H9 (cell line): ENCODE measurements at regions not wholly inside any gene's neighbourhood (a gene's known extent, or its start where the extent isn't known, plus 50 kb on each side); places are given as distances from the start of the nearest gene placed in this dataset.

Experiments
- DNase-seq: peaks from one replicate; pipeline ENCODE4 v3.0.0-alpha.2; 2017
- H2AFZ ChIP-seq: one replicate; pipeline ENCODE4 v1.6.1; 2013; ENCODE audit warnings: mild to moderate bottlenecking, low read length, control low read depth, moderate library complexity
- H2AK5ac ChIP-seq: 2 replicates; pipeline ENCODE4 v1.6.1; 2013; ENCODE audit warnings: low read length, control low read depth, mixed read lengths; ENCODE audit not compliant: insufficient read length
- H2BK120ac ChIP-seq: one replicate; pipeline ENCODE4 v1.6.1; 2013; ENCODE audit warnings: low read depth, mild to moderate bottlenecking, low read length, control low read depth, inconsistent platforms; ENCODE audit not compliant: poor library complexity, severe bottlenecking
- H2BK12ac ChIP-seq: 2 replicates; pipeline ENCODE4 v1.6.1; 2013; ENCODE audit warnings: low read length, control low read depth, mixed read lengths, low read depth; ENCODE audit not compliant: insufficient read length
- H2BK15ac ChIP-seq: 2 replicates; pipeline ENCODE4 v1.6.1; 2013; ENCODE audit warnings: low read depth, low read length, control low read depth
- H2BK20ac ChIP-seq: one replicate; pipeline ENCODE4 v1.6.1; 2013; ENCODE audit warnings: low read depth, mild to moderate bottlenecking, low read length, control low read depth, inconsistent platforms; ENCODE audit not compliant: poor library complexity, severe bottlenecking
- H2BK5ac ChIP-seq: 2 replicates; pipeline ENCODE4 v1.6.1; 2013; ENCODE audit warnings: low read length, control low read depth, mixed read lengths; ENCODE audit not compliant: insufficient read length
- H3K14ac ChIP-seq: 2 replicates; pipeline ENCODE4 v1.6.1; 2013; ENCODE audit warnings: low read length, control low read depth; ENCODE audit not compliant: insufficient read depth
- H3K18ac ChIP-seq: 2 replicates; pipeline ENCODE4 v1.6.1; 2013; ENCODE audit warnings: low read depth, mild to moderate bottlenecking, mixed read lengths, low read length, control low read depth; ENCODE audit not compliant: insufficient read length
- H3K23ac ChIP-seq: 2 replicates; pipeline ENCODE4 v1.6.1; 2013; ENCODE audit warnings: low read length, control low read depth, mixed read lengths, low read depth; ENCODE audit not compliant: insufficient read length
- H3K23me2 ChIP-seq: 2 replicates; pipeline ENCODE4 v1.6.1; 2013; ENCODE audit warnings: low read depth, mild to moderate bottlenecking, mixed read lengths, low read length, control low read depth; ENCODE audit not compliant: insufficient read length, poor library complexity, severe bottlenecking
- H3K27ac ChIP-seq: 2 replicates; pipeline ENCODE4 v1.5.1; 2013; ENCODE audit warnings: low read length, control low read depth, mixed read lengths, low read depth; ENCODE audit not compliant: insufficient read length
- H3K27me3 ChIP-seq: 2 replicates; pipeline ENCODE4 v1.6.1; 2013; ENCODE audit warnings: low read length, control low read depth, inconsistent platforms; ENCODE audit not compliant: insufficient read depth
- H3K4ac ChIP-seq: 2 replicates; pipeline ENCODE4 v1.6.1; 2013; ENCODE audit warnings: low read depth, mild to moderate bottlenecking, control low read depth, inconsistent platforms, low read length, moderate library complexity
- H3K4me1 ChIP-seq: 2 replicates; pipeline ENCODE4 v1.6.1; 2013; ENCODE audit warnings: low read length, control low read depth, inconsistent platforms; ENCODE audit not compliant: insufficient read depth
- H3K4me2 ChIP-seq: 2 replicates; pipeline ENCODE4 v1.6.1; 2013; ENCODE audit warnings: low read length, control low read depth, mixed read lengths; ENCODE audit not compliant: insufficient read length, insufficient read depth
- H3K56ac ChIP-seq: 2 replicates; pipeline ENCODE4 v1.6.1; 2013; ENCODE audit warnings: low read depth, mild to moderate bottlenecking, mixed read lengths, low read length, control low read depth; ENCODE audit not compliant: insufficient read length
- H3K79me1 ChIP-seq: 2 replicates; pipeline ENCODE4 v1.6.1; 2013; ENCODE audit warnings: low read depth, mild to moderate bottlenecking, moderate library complexity, low read length, control low read depth, inconsistent platforms; ENCODE audit not compliant: insufficient read depth, poor library complexity, severe bottlenecking
- H3K79me2 ChIP-seq: 2 replicates; pipeline ENCODE4 v1.6.1; 2013; ENCODE audit warnings: low read length, control low read depth, inconsistent platforms; ENCODE audit not compliant: insufficient read depth
- H3K9ac ChIP-seq: 2 replicates; pipeline ENCODE4 v1.6.1; 2013; ENCODE audit warnings: low read length, control low read depth, mixed read lengths; ENCODE audit not compliant: insufficient read length; ENCODE audit errors: extremely low read depth
- H3K9me3 ChIP-seq: one replicate; pipeline ENCODE4 v1.6.1; 2013; ENCODE audit warnings: low read depth, low read length, inconsistent platforms; ENCODE audit not compliant: control insufficient read depth
- H3T11ph ChIP-seq: one replicate; pipeline ENCODE4 v1.6.1; 2013; ENCODE audit warnings: mild to moderate bottlenecking, low read length, control low read depth, inconsistent platforms
- H4K20me1 ChIP-seq: one replicate; pipeline ENCODE4 v1.6.1; 2013; ENCODE audit not compliant: control insufficient read depth, insufficient read length, insufficient read depth
- H4K5ac ChIP-seq: 2 replicates; pipeline ENCODE4 v1.6.1; 2013; ENCODE audit warnings: low read depth, mild to moderate bottlenecking, mixed read lengths, low read length, control low read depth; ENCODE audit not compliant: insufficient read length
- H4K8ac ChIP-seq: replicated peaks from 2 replicates; pipeline ENCODE4 v1.6.1; 2013; ENCODE audit warnings: low read length, control low read depth, mixed read lengths, low read depth; ENCODE audit not compliant: insufficient read length
- H4K91ac ChIP-seq: 2 replicates; pipeline ENCODE4 v1.6.1; 2013; ENCODE audit warnings: low read depth, mild to moderate bottlenecking, moderate library complexity, mixed read lengths, low read length, control low read depth; ENCODE audit not compliant: insufficient read length
- H3K27ac Mint-ChIP-seq, 3 experiments: 2 replicates in 2 of 3; 3 replicates in 1 of 3; pipeline ENCODE4 v1.8.0; 2020 to 2021; ENCODE audit warnings: mixed read lengths in 3 of 3, mild to moderate bottlenecking in 1 of 3, moderate library complexity in 1 of 3
- H3K27me3 Mint-ChIP-seq: 2 replicates; pipeline ENCODE4 v1.8.0; 2021; ENCODE audit warnings: low read depth, mild to moderate bottlenecking, moderate library complexity, mixed read lengths
- H3K36me3 Mint-ChIP-seq, 3 experiments: 2 replicates in 2 of 3; 3 replicates in 1 of 3; pipeline ENCODE4 v1.8.0; 2020 to 2021; ENCODE audit warnings: low read depth in 3 of 3, mixed read lengths in 3 of 3; ENCODE audit not compliant: insufficient read depth in 1 of 3
- H3K4me1 Mint-ChIP-seq, 2 experiments: 2 replicates each; pipeline ENCODE4 v1.8.0; 2020; ENCODE audit warnings: mixed read lengths in 2 of 2
- H3K4me3 Mint-ChIP-seq, 2 experiments: 2 replicates in 1 of 2; 3 replicates in 1 of 2; pipeline ENCODE4 v1.8.0; 2020 to 2021; ENCODE audit warnings: mild to moderate bottlenecking in 2 of 2, mixed read lengths in 2 of 2, moderate library complexity in 1 of 2
- H3K9me3 Mint-ChIP-seq, 2 experiments: 2 replicates in 1 of 2; 3 replicates in 1 of 2; pipeline ENCODE4 v1.8.0; 2020; ENCODE audit warnings: mild to moderate bottlenecking in 2 of 2, mixed read lengths in 2 of 2, moderate library complexity in 1 of 2
- WGBS: extraction: QIAGEN DNeasy Blood & Tissue Kit; methylation state at CpG from one replicate; pipeline ENCODE4 v1.1.7; 2013; ENCODE audit warnings: missing lambda C conversion rate, low lambda C conversion rate, mixed read lengths; ENCODE audit not compliant: insufficient read length; ENCODE audit errors: extremely low coverage; 5-methylcytosine and 5-hydroxymethylcytosine counted together
- TF ChIP-seq, protein P1 (sequence below): fragments of 200-600 bp; sonication (generic); conservative IDR thresholded peaks from 3 replicates; pipeline ENCODE4 v1.8.0; 2021; ENCODE audit warnings: antibody characterized with exemption, mild to moderate bottlenecking

DNA sequence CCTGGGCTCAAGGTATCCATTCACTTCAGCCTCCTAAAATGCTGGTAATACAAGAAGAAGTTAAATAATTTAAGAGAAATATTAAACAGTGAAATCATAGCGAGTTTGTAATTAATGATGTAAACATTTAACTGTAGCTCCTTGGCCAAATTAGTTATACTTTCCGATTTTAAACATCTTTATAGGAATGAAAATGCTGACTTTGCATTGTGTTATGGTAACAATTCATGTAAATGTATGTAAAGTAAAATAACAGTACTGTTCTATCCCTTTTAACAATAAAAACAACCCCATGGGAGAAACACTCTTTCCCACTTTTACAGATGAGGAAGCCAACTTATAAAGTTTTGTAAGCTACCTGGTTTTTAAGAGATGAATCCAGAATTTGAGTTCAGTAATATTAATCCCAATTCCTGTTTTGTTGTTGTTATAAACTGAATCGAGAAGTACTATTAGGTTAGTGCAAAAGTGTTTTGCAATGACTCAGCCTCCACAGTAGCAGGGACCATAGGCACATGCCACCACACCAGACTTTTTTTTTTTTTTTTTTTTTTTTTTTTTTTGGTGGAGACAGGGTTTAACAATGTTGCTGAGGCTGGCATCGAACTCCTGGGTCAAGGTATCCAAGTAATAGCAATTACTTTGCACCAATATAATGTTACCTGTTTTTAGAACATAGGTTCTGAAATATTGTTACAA lies 1360.4 kb downstream of the BRINP3 start:
- Histone ChIP-seq H3K56ac (no peak overlapping the region), H3K23ac (no peak overlapping the region), H3K27me3 (no peaks in the 10 kb centered on the region), H3K79me2 (no peaks in the 10 kb centered on the region), H2AK5ac (no peak overlapping the region), H3K79me1 (no peaks in the 10 kb centered on the region), H3K23me2 (no peaks in the 10 kb centered on the region), H4K8ac (no peak overlapping the region), H4K91ac (no peak overlapping the region), H3K9ac (no peak overlapping the region), H3K18ac (no peak overlapping the region), H3T11ph (no peak overlapping the region), H3K4me2 (no peak overlapping the region), H3K4ac (no peak overlapping the region), H2BK12ac (no peak overlapping the region), H2BK20ac (no peak overlapping the region), H3K4me1 (no peaks in the 10 kb centered on the region), H4K20me1 (no peaks in the 10 kb centered on the region), H2BK120ac (no peak overlapping the region), H2BK15ac (no peak overlapping the region), H4K5ac (no peak overlapping the region), H2BK5ac (no peak overlapping the region), H2AFZ (no peak overlapping the region), H3K9me3 (no peaks in the 10 kb centered on the region), H3K14ac (no peak overlapping the region), H3K27ac (no peak overlapping the region)
- Mint-ChIP-seq H3K4me1 (no peaks in the 10 kb centered on the region), H3K9me3 (no peaks in the 10 kb centered on the region), H3K36me3 (no peaks in the 10 kb centered on the region), H3K27ac (peak overlapping the region in 1 of 3 experiments; percentile 33; a peak in 1 of 7 replicates), H3K4me3 (no peak overlapping the region), H3K27me3 (no peaks in the 10 kb centered on the region)
- no peak for DNase-seq
- TF ChIP-seq, protein P1, sequence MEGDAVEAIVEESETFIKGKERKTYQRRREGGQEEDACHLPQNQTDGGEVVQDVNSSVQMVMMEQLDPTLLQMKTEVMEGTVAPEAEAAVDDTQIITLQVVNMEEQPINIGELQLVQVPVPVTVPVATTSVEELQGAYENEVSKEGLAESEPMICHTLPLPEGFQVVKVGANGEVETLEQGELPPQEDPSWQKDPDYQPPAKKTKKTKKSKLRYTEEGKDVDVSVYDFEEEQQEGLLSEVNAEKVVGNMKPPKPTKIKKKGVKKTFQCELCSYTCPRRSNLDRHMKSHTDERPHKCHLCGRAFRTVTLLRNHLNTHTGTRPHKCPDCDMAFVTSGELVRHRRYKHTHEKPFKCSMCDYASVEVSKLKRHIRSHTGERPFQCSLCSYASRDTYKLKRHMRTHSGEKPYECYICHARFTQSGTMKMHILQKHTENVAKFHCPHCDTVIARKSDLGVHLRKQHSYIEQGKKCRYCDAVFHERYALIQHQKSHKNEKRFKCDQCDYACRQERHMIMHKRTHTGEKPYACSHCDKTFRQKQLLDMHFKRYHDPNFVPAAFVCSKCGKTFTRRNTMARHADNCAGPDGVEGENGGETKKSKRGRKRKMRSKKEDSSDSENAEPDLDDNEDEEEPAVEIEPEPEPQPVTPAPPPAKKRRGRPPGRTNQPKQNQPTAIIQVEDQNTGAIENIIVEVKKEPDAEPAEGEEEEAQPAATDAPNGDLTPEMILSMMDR = no peak
- no CpG with 5 or more reads among the region's 4 CpGs for WGBS
